Activated CD8-positive, alpha-beta memory T cell treated with anti-CD3 and anti-CD28 coated beads for 24 hours (primary cell): ENCODE measurements at regions not wholly inside any gene's neighbourhood (a gene's known extent, or its start where the extent isn't known, plus 50 kb on each side); places are given as distances from the start of the nearest gene placed in this dataset.

ENCODE experiments used
- DNase-seq: peaks from one replicate; pipeline ENCODE4 v3.0.0-alpha.2; 2020

DNA sequence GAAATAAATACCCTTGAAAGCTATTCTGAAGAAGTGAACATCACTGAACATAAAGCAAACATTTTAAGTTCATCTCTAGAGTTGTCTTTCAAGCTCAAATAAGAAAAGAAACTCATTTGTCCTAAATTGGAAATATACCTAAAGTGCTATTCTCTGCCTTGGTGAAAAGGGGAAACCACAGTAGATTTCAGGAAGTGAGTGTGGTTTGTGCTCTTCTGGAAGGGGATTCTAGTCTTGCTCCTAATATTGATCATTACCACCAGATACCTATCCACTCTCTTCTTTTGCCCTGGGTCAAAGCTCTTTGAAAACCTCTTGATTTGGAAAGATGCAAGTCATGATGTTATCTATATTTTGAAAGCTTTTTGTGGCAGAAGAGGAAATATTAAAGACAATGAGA, 798.1 kb downstream of the ADGRL2 start:
- no peak for DNase-seq

- DNase-seq = no peak
Measured at GRCh38 chr1:82598337-82598736, 797.6 kb downstream of the ADGRL2 start.

GRCh38 chr1:82597649-82598048, 796.9 kb downstream of the ADGRL2 start:
- no peak for DNase-seq

DNA sequence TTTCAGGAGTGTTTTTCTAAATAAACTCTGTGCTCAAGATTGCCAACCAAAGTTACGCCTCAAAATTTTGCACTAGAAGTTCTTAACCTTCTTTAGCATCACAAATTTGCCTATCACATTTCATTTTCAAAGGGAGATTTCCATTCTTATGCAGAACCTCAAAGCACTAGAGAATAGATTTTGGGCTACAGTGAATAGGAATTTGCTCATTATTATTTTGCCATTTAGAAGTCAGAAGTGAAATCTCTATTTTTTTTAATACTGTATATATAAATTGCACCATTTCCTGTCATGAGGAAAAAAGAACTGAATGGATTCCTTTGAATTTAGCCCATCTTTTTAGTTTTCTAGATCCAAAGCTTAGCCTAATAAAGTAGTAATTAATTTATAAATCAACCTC, 796.4 kb downstream of the ADGRL2 start:
- DNase-seq = no peak

GRCh38 chr1:82593561-82593960, 792.8 kb downstream of the ADGRL2 start:
- no peak for DNase-seq

- no peak for DNase-seq
Measured at GRCh38 chr1:82589588-82589987, 788.9 kb downstream of the ADGRL2 start.

DNA sequence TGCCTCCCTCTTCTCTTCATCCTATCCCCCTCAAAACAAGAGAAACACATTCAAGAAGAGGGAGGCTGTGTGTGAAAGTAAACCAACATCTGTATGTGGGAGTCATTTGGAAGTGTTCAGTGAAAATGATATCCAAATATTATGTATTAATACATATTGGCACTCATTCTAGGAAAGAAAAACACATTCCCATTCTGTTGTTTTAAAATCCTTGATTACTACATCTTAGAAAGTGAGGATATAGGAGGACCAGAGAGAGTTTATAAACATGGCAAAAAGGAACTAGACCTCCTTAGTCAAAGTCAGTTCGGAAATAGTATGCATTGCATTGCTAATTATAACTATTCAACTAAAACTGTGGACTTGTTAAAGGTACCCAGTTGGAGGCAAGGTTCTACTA, 786.6 kb downstream of the ADGRL2 start:
- no peak for DNase-seq

- DNase-seq = no peak
Measured at GRCh38 chr1:82586473-82586872, 785.7 kb downstream of the ADGRL2 start.

DNA sequence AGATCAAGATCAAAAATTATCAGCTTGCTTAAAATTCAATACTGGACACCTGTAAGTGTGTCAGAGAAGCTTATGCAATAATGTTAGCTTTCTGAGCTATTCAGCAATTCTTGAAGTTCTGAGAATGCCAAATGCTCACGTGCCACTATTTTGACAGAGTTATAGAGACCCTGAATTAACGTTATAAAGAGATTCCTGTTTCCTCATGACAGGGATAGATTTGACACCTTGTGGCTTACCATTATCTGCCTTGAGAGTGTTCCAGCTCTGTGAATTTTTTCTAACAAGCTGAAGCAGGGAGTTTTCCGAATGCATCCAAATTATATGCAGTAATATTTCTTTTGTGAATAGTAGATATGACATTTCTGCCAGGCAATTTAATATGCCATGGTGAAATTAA, 781.6 kb downstream of the ADGRL2 start:
- no peak for DNase-seq

DNA sequence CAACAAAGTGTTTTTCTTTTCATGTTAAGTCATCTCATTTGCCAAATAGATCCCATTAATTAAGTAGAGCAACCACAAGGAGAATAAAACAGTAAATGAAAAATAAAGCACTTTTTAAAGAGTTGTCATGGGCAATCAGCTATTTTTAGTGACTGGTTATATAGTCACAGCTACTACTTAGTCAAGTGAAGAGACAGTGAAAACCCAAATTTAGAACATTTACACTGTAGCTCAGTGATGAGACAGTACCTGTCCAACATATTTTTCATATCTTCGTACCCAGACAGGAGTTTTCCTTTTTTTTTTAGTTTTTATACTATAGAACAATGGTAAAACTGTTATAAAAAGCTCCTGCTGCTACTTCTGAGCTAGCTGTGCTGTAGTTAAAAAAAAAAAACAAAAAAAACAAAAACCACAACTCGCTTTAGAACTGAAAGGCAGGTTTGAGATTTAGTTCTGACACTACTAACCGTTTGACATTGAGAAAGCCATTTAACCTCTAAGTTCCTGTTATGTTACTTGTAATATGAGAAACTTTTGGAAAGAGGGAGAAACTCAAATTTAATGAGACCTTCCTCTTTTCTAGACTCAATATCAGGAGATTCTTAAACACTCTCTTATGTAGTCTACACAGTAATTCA, 777.5 kb downstream of the ADGRL2 start:
- DNase-seq = no peak

DNA sequence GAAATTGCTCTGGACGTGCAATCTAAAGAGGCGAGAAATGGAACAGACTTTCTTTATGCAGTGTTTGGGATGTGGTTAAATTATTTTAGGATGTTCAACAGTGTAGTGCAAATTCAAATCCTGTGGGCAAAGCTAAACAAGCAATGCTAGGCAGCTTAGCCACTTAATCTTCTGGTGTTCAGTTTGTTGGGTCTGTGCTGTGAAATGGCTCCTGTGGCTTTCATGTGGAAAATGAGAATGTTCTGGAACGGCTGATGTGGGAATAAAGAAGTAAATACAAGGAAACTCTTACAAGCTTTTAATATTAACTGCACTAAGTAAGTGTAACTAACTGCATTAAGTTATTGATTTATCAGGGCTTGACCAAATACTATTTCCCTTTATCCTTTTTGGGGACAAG, 766.6 kb downstream of the ADGRL2 start:
- no peak for DNase-seq

- DNase-seq = no peak
Measured at GRCh38 chr1:82565546-82565945, 764.8 kb downstream of the ADGRL2 start.

- DNase-seq = no peak
Measured at GRCh38 chr1:82565146-82565545, 764.4 kb downstream of the ADGRL2 start.

- no peak for DNase-seq
Measured at GRCh38 chr1:82564333-82564732, 763.6 kb downstream of the ADGRL2 start.

DNA sequence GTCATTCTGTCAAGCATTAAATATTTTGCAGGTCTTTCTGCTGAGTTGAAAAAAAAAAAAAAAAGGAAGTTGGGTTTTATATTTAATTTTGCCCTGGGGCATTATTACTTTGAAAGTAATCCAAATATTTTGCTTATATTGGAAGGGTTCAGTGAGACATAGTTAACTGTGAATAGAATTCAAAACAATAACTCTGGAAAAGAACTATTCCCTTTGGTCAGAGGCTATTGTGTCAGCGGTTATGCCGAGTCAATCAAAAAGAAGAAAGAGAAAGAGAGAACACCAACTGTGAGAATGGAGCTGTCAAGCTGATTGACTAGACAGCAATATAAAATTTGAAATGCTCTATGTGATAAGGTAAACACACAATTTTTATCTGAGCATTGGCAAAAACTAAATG, 761.7 kb downstream of the ADGRL2 start:
- no peak for DNase-seq

- no peak for DNase-seq
Measured at GRCh38 chr1:82560566-82560965, 759.8 kb downstream of the ADGRL2 start.

DNA sequence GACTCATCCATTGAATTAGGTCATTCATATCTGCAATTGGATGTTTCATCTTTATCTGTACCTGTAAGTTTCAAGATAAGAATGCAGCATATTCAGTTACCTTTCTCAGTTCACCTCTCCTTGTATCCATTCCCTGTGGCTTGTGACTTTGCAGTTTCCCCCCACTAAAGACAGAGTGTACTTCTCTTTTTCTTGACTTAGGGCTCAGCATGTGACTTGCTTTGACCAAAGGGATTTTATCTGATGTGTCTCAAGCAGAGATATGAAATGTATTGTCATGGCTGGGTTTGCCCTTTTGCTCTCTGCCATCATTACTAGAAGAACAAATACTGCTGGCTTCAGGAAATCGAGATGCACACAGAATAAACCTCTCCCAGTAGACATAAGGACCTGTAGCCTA, 754.8 kb downstream of the ADGRL2 start:
- DNase-seq = no peak

DNA sequence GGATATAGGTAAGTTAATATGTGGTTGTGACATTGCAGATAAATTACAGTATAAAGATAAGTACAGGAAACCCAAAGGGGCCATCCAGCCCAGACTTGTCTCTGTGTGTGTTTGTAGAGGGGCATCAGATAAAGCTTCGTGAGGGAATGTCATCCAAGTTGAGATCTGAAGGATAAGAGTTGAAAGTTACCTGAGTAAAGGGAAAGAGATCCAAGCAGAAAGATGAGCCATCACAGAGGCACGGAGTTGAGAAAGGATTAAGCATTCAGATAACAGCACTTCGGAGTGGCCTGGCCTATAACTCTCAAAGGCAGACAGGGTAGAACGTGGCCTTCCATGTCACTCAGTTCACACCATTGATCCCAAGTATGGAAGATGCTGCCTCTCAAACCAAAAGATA, 749.1 kb downstream of the ADGRL2 start:
- DNase-seq = no peak

GRCh38 chr1:82542766-82543165, 742.0 kb downstream of the ADGRL2 start:
- no peak for DNase-seq

DNA sequence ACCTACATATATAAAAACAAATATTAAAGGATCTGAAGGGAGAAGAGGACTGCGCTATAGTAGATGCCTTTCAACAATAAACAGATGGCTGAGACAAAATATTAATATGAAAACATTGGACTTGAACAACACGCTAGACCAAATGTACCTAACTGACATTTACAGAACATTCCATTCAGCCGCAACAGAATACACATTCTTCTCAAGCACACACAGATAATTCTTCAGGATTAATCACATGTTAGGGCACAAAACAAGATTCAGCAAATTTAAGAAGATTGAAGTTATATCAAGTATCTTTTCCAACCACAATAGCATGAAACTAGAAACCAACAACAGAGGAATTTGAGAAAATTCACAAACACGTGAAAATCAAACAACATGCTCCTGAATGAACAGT, 741.4 kb downstream of the ADGRL2 start:
- no peak for DNase-seq

- no peak for DNase-seq
Measured at GRCh38 chr1:82540006-82540405, 739.3 kb downstream of the ADGRL2 start.

DNA sequence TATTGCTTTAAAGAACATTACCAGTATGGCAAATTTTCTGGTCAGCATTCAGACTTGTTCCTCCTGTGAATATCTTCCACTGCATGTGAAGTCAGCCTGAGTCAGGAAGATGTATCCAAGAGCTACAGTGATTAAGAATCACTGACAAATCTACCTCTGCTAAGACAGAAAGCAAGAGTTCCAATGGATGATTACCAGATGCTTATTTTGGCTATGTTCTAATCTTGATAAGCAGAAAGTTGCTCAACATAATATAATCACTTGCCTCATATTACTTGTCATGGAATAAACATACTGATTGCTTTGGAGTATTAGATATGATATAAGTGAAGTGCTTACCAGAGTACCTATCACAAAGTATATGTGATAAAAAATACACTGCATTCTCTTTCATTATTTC, 738.1 kb downstream of the ADGRL2 start:
- no peak for DNase-seq

DNA sequence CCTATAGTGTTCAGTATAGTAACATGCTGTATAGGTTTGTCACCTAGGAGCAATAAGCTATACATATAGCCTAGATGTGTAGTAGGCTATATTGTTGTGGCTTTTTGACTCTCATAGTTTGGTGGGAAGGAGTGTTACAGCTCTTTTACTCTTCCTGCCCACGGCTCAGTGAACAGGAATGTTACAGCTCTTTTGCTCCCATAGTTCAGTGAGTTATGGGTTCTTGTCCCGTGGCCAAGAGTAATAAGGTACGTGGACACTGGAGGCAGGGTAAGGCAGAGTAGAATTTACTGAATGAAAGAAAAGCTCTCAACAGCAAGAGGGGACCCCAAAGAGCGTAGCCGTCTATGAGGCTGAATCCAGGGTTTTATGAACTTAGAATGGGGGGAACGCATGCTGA, 734.3 kb downstream of the ADGRL2 start:
- DNase-seq = no peak

GRCh38 chr1:82525378-82525777, 724.6 kb downstream of the ADGRL2 start:
- DNase-seq = no peak

DNA sequence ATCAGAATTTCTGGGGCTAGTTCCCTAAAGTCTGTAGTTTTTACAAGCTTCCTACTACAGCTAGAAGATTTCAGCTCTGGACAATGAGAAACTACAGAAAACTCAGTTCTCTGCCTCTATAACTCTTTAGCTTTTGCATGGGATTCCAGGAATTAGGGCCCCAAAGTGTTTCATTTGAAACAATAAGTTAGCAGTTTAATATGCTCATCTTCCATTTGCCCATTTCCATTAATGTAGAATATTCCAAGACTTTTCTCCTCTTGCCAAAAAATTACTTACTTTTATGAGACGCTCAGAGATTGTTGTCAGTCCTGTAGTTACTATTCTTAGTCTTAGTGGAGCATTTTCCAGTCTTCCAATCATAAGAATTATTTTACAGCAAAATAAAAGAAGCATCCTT, 719.9 kb downstream of the ADGRL2 start:
- DNase-seq = no peak

DNA sequence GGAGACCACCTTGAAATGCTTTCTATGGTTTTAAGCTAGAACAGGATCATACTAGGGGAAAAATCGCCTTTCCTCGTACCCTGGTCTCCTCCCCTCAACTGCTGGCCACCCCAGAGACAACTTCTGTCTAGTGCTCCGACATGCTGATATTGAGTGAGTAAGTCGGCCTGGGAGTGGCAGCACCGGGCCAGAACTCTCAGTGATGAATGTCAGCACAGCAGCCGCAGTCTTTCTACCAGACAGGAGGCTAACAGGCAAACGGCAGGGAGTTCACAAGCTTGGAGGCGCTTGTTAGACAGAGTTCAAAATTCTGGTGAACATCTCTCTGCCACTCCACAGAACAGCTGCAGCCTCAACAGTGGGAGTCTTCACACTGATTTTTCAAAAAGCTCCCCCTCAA, 716.9 kb downstream of the ADGRL2 start:
- DNase-seq = no peak
